Stimulated activated CD8-positive, alpha-beta memory T cell treated with anti-CD3 and anti-CD28 coated beads, Interleukin-15, amount 100 ng/mL, for 4 hours (primary cell): ENCODE measurements at regions not wholly inside any gene's neighbourhood (a gene's known extent, or its start where the extent isn't known, plus 50 kb on each side); places are given as distances from the start of the nearest gene placed in this dataset.
"Not testable (repeated sequence)": the region's sequence is repeated elsewhere in the genome, so short reads cannot be mapped to it uniquely, and the experiment has no call there.

Experiments used
- DNase-seq, 2 donors: peaks; one replicate each; pipeline ENCODE4 v3.0.0-alpha.2; 2020; ENCODE audit warnings: low read depth in 2 of 2

- no peak for DNase-seq
Observed at GRCh38 chr18:37873416-37873815, 307.8 kb upstream of the CELF4 start.

GRCh38 chr18:37872562-37872961 lies 307.0 kb upstream of the CELF4 start:
- DNase-seq: no peak

GRCh38 chr18:37871561-37871960 lies 306.0 kb upstream of the CELF4 start:
- no peak for DNase-seq

GRCh38 chr18:37869051-37869450 lies 303.5 kb upstream of the CELF4 start:
- DNase-seq: no peak

- DNase-seq: no peak
Observed at GRCh38 chr18:37864122-37864521, 298.5 kb upstream of the CELF4 start.

GRCh38 chr18:37861981-37862380 lies 296.4 kb upstream of the CELF4 start:
- no peak for DNase-seq

GRCh38 chr18:37854396-37854795 lies 288.8 kb upstream of the CELF4 start:
- DNase-seq: no peak

GRCh38 chr18:37853706-37854105 lies 288.1 kb upstream of the CELF4 start:
- DNase-seq: no peak

- no peak for DNase-seq
Observed at GRCh38 chr18:37852464-37852863, 286.9 kb upstream of the CELF4 start.

- DNase-seq: no peak
Observed at GRCh38 chr18:37847544-37847943, 281.9 kb upstream of the CELF4 start.

GRCh38 chr18:37846996-37847395 lies 281.4 kb upstream of the CELF4 start:
- DNase-seq: no peak

GRCh38 chr18:37845498-37845897 lies 279.9 kb upstream of the CELF4 start:
- DNase-seq: no peak

GRCh38 chr18:37844209-37844970 lies 278.8 kb upstream of the CELF4 start:
- no peak for DNase-seq

GRCh38 chr18:37838083-37838482 lies 272.5 kb upstream of the CELF4 start:
- no peak for DNase-seq

- no peak for DNase-seq
Observed at GRCh38 chr18:37836071-37836970, 270.7 kb upstream of the CELF4 start.

GRCh38 chr18:37832010-37832695 lies 266.6 kb upstream of the CELF4 start:
- not testable (repeated sequence) for DNase-seq

- no peak for DNase-seq
Observed at GRCh38 chr18:37812961-37813360, 247.4 kb upstream of the CELF4 start.

- DNase-seq: no peak
Observed at GRCh38 chr18:37805773-37806404, 240.3 kb upstream of the CELF4 start.

- DNase-seq: no peak
Observed at GRCh38 chr18:37796823-37797349, 231.3 kb upstream of the CELF4 start.

GRCh38 chr18:37787452-37787851 lies 221.9 kb upstream of the CELF4 start:
- no peak for DNase-seq

GRCh38 chr18:37783771-37784170 lies 218.2 kb upstream of the CELF4 start:
- DNase-seq: no peak

GRCh38 chr18:37779220-37779619 lies 213.6 kb upstream of the CELF4 start:
- no peak for DNase-seq
